Testis (tissue), 2 donors: ENCODE measurements at regions not wholly inside any gene's neighbourhood (a gene's known extent, or its start where the extent isn't known, plus 50 kb on each side); places are given as distances from the start of the nearest gene placed in this dataset.

Source experiments
- DNase-seq: peaks from one replicate; pipeline ENCODE4 v3.0.0-alpha.2; 2019
- H3K27ac ChIP-seq, 2 donors: fragments of 200-600 bp; sonication (generic); one replicate each; pipeline ENCODE4 v1.5.1; 2019
- H3K27me3 ChIP-seq: fragments of 200-600 bp; sonication (generic); one replicate; pipeline ENCODE4 v1.5.1; 2019
- H3K36me3 ChIP-seq: fragments of 200-600 bp; sonication (generic); one replicate; pipeline ENCODE4 v1.5.1; 2017; ENCODE audit warnings: low read depth; ENCODE audit errors: missing control alignments
- H3K4me1 ChIP-seq: fragments of 200-600 bp; sonication (generic); one replicate; pipeline ENCODE4 v1.5.1; 2019
- H3K4me3 ChIP-seq, 2 donors: fragments of 200-600 bp; sonication (generic); one replicate each; pipeline ENCODE4 v1.5.1; 2017 to 2019
- H3K9me3 ChIP-seq: fragments of 200-600 bp; sonication (generic); one replicate; pipeline ENCODE4 v1.5.1; 2017
- POLR2A ChIP-seq: fragments of 450-650 bp; IDR thresholded peaks from one replicate; pipeline ENCODE4 v1.6.1; 2017; ENCODE audit warnings: antibody characterized with exemption, mild to moderate bottlenecking, moderate library complexity
- WGBS, 2 donors: methylation state at CpG; one replicate each; pipeline ENCODE4 v1.1.5; 2018; 5-methylcytosine and 5-hydroxymethylcytosine counted together
- intact Hi-C: fragments of 100-400 bp; cut with DNase I; formaldehyde crosslinking; loops from one replicate; pipeline ENCODE4 v1.15.1; 2023; ENCODE audit warnings: low total_unique reads
- TF ChIP-seq, protein P1 (sequence below), 3 experiments: fragments of 450-650 bp in 2 of 3; fragments of 200-600 bp in 1 of 3; sonication (generic) in 1 of 3; IDR thresholded peaks; one replicate each; pipeline ENCODE4 v1.5.1; 2016 to 2019; ENCODE audit warnings: antibody characterized with exemption in 3 of 3, mild to moderate bottlenecking in 2 of 3, moderate library complexity in 1 of 3

DNA sequence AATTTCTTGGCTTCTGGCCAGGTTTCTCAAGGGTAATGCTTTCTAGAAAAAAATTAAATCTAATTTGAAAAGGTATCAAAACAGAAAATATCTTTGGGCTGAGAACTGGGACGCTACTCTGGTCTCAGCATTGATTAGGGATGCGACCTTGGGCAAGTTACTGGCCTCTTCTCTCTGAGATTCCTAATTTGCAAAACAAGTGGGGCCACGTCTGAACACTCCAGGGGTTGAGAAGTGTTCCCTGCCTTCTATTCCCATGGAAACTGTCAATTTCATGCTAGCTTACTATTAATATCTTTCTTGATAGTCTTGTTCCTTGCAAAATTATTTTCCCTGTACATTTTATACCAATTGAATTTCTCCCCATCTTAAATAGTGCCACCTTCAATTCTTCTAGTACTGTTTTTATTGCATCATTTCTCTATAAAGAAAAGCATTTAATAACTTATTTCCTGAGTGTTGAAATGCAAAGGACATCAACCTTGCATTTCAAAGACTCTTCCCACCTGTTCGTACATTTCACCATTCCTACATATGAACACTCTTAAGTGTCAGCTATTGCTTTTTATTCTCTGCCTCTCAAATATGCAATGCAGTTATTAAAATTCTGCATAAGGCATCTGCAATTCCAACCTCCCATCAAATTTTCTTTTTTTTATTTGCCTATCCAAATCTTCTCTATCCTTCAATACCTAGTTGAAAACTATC, 118.3 kb upstream of the DSEL start:
- H3K4me1 ChIP-seq, result no peaks in the 10 kb centered on the region
- WGBS, 2 donors, result 51 to 56% methylated on average over 4 of the region's 4 CpGs
- no peak for DNase-seq
- H3K27me3 ChIP-seq, result no peaks in the 10 kb centered on the region
- no peak overlapping the region for H3K27ac ChIP-seq
- H3K4me3 ChIP-seq, result no peak overlapping the region
- intact Hi-C loops, result no loop called here
- H3K9me3 ChIP-seq, result no peaks in the 10 kb centered on the region
- no peak for TF ChIP-seq POLR2A
- TF ChIP-seq, protein P1, sequence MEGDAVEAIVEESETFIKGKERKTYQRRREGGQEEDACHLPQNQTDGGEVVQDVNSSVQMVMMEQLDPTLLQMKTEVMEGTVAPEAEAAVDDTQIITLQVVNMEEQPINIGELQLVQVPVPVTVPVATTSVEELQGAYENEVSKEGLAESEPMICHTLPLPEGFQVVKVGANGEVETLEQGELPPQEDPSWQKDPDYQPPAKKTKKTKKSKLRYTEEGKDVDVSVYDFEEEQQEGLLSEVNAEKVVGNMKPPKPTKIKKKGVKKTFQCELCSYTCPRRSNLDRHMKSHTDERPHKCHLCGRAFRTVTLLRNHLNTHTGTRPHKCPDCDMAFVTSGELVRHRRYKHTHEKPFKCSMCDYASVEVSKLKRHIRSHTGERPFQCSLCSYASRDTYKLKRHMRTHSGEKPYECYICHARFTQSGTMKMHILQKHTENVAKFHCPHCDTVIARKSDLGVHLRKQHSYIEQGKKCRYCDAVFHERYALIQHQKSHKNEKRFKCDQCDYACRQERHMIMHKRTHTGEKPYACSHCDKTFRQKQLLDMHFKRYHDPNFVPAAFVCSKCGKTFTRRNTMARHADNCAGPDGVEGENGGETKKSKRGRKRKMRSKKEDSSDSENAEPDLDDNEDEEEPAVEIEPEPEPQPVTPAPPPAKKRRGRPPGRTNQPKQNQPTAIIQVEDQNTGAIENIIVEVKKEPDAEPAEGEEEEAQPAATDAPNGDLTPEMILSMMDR (IDR thresholded peaks at IDR 0.05), result no peak
- H3K36me3 ChIP-seq, result no peaks in the 10 kb centered on the region

DNA sequence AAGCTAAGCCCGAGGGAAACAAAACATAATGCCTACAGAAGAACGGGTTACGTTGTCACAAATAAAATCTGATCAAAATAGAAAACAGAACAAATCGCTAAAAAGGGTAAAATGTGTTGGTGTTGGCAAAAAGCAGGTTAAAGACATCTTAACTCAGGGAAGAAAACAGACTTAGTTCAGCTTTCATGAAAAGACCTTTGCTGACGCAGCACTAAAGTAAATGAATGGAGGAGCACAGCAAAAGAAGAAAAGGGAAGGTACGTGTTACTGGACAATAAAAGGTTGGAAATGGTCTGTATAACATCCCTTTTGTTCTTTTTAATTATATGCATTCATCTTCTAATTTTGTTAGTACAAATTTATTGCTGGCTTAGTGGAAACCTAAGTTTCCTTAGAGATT, 117.4 kb upstream of the DSEL start:
- intact Hi-C loops, result no loop called here

DNA sequence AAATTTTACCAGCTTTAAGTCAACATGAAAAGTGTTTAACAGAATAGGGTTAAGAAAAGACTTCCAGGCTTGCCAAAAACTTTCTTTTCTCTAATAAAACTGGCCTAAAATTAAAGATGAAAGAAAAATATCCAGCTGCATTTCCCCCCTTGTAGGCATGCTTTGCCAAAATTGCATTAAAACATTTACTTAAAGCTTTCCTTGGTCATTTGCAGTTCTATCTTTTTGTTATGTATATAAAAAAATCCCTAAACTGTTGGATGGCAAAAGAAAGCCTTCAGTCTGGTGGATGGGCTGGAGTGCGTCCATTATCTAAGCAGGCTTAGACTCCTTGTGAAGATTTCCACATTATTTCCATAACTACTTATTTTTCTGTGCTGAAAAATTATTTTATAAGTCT, 105.4 kb upstream of the DSEL start:
- WGBS, 2 donors, result 52 to 63% methylated on average over 1 of the region's 1 CpG
- Histone ChIP-seq H3K4me1 (no peaks in the 10 kb centered on the region), H3K36me3 (no peaks in the 10 kb centered on the region), H3K27me3 (no peaks in the 10 kb centered on the region), H3K27ac (no peak overlapping the region), H3K4me3 (no peak overlapping the region), H3K9me3 (no peaks in the 10 kb centered on the region)
- no peak for DNase-seq
- TF ChIP-seq POLR2A, result no peak
- TF ChIP-seq, protein P1 (IDR thresholded peaks at IDR 0.05), result no peak
- intact Hi-C loops, result no loop called here

More for the DNA sequence above, 117.4 kb upstream of the DSEL start:
- TF ChIP-seq POLR2A, result no peak
- TF ChIP-seq, protein P1 (IDR thresholded peaks at IDR 0.05), result no peak
- no peaks in the 10 kb centered on the region for H3K4me1 ChIP-seq
- 89 to 91% methylated on average over 6 of the region's 6 CpGs for WGBS, 2 donors
- H3K4me3 ChIP-seq, result no peak overlapping the region
- H3K27ac ChIP-seq, result no peak overlapping the region
- no peaks in the 10 kb centered on the region for H3K36me3 ChIP-seq
- no peak for DNase-seq
- no peaks in the 10 kb centered on the region for H3K27me3 ChIP-seq
- H3K9me3 ChIP-seq, result no peaks in the 10 kb centered on the region

DNA sequence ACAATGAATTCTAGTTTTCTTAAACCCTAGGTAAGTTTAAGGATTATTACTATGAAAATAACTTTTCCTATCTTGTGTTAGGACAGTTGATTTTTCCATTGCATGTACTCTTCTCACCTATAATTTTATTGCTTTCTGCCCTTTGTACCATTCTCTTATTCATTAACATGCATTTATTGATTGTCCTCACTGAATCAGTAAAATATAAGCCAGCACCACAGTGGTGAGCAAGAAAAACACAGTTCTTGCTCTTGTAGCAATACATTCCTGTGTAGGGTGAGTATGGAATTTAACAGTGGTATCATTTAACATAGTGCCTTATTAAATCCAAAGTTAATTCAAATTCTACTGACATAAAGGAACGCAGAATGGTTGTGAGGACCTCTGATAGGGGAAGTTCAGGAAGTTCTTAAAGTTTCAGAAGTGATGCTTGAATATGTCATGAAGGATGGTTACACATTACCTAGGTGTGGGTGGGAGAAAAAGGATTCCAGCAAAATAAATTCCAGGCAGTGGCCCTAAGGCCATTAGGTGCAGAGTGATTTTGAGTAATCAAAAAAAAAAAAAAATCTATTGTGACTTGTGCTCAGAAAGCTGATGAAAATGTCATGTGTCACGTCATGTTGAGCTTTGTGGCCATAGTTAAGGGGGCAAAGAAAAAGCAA, 104.7 kb upstream of the DSEL start:
- Histone ChIP-seq H3K9me3 (no peaks in the 10 kb centered on the region), H3K36me3 (no peaks in the 10 kb centered on the region), H3K4me3 (no peak overlapping the region), H3K27ac (no peak overlapping the region), H3K4me1 (no peaks in the 10 kb centered on the region), H3K27me3 (no peaks in the 10 kb centered on the region)
- TF ChIP-seq, protein P1 (IDR thresholded peaks at IDR 0.05), result no peak
- no peak for TF ChIP-seq POLR2A
- DNase-seq, result no peak
- 77 to 84% methylated on average over 2 of the region's 2 CpGs for whole genome bisulfite sequencing, 2 donors
- intact Hi-C loops, result no loop called here
